NAMALWA (cell line): ENCODE measurements at regions not wholly inside any gene's neighbourhood (a gene's known extent, or its start where the extent isn't known, plus 50 kb on each side); places are given as distances from the start of the nearest gene placed in this dataset.

ENCODE experiments used
- DNase-seq: peaks from one replicate; pipeline ENCODE4 v3.0.0-alpha.2; 2015; ENCODE audit warnings: low spot score

DNA sequence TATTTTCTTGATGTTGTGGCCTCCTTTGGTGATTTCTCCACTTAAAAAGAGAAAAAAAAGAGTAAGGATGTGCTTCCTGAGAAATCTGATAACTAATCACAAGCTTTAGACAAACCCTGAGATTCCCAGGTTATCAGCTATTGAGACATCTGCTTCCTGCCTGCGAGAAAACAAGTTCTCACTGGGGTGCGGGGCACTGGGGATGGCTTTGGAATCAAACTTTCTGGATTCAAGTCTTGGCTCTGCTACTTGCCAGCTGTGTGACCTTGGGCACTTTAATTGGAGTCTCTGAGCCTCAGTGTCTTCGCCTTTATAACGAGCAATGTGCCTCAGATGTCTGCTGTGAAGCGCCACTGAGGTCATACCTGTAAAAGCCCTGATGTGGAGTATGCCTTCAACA is 152.5 kb upstream of the NAV2 start:
- DNase-seq = no peak

DNA sequence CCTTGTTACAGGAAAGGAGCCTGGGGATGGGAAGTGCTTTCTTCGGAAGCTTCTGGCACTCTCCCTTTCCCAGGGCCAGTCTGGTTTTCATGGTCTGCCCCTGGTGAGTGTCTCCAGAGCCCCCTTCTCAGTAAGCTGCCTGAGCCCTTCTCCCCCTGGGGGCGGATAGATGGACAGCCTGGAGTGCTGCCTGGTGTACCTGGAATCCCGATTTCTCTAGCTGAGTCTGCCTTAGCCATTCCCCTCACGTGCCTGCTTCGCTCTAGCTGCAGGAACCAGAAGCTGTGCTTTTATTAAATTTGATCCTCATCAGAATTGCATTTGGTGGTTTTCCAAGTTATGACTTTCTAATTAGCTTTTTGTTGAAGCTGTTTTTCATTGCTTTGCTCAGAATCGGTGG is 152.9 kb upstream of the NAV2 start:
- DNase-seq = no peak

DNA sequence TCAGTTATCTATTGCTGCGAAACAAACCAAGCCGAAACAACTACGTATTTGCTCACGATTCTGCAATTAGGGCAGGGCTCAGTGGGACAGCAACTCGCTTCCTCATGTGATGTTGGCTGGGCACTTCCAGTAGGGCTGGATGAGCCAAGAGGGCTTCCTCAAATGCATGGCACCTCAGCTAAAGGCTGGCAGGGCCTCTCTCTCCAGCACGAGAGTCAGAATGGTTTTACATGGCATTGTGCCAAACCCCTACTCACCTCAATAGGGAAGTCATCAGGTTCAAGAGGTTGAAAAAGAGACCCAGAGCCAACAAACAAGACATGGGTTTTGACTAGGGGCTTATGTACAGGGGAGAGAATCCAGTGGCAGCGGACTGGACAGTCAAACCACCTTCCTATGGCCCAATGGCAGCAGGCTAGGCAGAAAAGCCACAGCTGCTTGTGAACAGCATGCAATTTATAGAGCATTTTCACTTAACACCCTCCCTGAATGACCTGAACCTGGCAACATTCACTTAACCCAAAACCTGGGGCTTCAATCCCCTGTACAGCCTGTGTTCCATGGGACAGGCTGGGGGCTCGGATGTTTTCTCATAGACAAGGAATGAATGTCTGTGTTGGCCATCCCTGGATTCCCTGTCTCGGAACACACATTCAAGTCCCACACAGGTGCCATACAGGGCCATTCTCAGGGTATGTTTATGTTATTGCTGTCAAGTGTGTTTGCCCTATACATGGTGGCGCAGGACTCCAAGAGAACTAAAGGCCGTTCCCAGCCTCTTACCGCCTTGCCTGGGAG is 154.2 kb upstream of the NAV2 start:
- no peak for DNase-seq

DNA sequence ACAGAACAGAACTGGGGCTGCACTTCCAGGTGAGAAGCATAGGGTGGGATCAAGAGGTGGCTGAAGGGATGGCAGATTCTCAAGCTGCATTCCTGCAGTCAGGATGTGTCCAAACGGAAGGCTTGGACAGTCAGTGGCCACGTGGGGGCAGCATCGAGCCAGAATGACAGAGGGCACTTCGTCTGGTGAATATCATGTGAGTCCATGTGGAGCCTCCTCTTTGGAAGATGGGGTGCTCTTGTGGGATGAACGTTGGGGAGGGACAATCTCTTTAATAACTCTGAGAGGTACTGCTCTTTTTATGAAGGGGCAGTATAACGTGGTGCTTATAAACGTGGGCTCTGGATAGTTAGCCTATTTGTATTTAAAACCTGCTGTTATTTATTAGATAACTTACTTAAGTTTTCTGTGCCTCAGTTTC is 154.9 kb upstream of the NAV2 start:
- DNase-seq = peak; percentile 78

DNA sequence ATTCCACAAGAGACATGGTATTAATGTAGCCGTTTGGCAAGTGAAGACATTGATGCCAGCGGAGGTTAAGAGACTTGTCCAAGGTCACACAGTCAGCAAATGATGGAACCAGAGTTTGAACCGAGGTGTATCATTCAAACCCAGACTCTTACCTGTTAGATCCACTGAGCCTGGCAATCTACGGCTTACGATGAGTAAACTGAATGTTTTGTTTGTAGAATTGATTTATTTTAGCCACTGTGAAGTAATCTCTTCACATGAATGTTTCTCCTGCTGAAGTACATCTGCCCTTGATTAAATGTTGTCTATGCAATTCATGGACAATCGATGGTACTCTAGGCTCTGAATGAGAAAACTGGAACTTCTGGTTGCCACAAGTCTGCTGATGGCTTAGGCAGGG is 155.5 kb upstream of the NAV2 start:
- no peak for DNase-seq

DNA sequence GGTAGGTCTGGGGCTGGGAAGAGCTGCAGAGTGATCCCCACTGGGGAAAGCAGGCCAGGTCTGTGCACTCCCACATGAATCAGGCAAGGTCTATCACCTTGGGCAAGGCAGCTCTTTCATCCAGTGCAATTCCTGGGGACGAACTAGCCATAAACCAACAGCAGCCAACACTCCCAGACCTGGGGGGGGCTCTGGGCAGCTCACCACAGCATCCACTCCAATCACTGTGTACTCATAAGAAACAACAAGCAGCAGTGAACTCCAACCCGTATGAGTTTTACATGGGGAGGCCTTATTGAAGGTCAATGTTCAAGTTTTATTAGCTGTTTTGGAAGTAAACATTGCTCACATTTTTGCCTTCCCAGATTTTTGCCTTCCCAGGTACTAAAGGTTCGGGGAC is 157.4 kb upstream of the NAV2 start:
- no peak for DNase-seq

DNA sequence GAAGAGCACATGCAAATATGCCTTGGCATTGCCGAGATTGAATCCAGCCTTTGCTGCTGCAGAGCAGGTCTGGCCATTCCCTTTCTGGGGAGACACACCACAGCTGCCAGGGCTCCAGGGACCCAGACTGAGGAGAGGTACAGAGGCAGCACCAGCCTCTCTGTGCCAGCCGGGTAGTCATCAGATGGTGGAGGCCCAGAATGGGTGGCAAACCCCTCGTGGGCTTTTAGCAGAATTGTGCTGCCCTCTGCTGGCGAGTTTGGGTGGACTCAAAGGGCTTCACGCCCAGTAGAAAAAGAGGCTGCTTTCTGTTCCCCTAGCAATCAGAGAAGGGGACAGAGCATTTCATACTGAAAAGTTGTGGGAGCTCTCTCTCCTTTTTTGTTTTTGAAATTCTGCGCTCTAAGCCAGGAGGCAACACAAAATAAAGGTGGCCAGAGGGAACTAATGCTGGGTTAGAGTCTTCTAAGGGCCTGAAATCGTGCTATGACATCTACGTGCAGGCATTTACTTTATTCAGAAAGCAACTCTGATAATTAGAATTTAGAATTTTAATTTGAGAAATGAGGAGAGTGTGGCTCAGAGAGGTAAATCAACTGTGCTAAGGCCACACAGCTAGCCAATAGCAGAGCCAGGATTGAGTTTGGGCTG is 158.8 kb upstream of the NAV2 start:
- peak; percentile 89 for DNase-seq

DNA sequence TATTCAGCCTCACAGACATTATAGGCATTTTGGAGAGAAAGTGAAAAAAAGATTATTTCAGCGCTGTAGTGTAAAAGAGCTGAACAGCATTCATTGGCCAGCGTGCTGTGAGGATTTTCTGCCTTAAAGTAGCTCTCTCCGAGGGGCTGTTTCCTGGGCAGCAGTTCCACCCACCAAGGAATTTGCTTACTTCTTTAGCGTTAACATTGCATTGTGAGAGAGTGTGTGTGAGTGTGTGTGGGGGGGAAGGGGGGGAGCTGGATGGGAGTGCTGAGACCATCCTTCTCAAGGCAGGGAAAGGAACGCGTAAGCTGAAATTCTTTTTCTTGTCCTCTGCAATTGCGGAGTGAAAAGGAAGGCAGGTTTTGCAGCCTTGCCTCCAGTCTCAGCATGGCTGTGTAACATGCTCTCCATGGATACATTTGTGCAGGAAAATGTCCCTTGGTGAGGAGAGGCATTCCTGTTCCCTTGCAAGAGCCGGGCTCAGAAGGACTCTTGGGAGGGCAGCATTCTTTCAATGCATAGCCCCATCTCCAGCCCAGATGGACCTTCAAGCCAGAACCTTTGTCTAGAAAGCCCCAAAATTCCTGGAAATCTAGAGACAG is 159.9 kb upstream of the NAV2 start:
- DNase-seq = no peak

DNA sequence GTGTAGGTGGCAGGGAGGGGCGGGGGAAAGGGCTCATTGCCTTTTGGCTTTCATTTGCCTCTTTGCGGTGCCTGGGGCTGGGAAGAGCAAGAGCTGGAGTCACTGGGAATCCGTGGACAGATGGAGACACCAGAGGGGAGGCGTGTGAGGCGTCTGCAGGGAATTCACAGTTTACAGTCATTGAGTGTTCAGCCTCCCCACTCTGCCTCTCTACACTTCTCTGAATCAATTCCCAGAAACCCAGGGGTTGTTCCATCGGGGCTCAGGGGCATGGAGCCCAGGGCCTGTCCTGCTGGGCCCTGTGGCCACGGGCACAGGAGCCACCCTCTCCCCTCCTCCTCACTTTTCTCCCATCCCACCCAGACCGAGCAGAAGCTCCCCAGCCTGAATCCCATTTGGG is 160.5 kb upstream of the NAV2 start:
- DNase-seq = no peak

DNA sequence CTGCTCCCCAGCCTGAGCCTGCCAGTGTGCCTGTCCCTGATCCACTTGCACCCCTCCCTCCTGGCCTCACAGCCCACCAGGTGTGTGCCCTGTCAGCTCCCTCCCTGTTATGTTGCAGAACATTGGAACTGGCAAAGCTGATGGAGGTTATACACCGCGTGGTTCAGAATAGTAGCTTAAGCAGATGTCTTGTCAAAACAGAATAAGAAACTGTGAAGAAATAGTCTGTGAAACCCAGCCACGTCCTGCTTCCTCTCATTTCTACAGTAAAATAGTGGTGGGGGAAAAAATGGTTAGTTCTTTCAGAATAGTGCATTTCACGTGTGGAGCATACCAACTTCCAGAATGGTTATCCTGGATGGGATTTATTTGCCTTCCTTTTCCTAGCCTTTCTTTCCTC is 161.2 kb upstream of the NAV2 start:
- no peak for DNase-seq

DNA sequence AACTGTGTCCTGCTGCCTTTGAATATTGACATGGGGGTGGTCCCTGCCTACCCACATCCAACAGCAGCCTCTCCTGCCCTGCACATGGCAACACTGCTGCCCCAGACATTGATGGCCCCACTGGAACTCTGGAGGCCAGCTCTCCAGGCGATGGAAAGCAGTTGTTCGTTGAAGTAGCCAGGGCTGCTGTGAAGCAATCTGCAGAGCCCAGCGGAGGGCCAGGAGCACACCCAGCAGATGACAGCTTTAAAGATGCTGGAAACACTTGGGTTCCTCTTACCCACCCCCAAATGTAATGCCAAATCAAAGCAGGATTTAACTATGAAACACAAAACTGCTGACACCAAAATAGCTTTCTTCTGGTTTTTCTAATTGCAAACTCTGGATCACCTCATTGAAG is 165.6 kb upstream of the NAV2 start:
- DNase-seq = no peak

DNA sequence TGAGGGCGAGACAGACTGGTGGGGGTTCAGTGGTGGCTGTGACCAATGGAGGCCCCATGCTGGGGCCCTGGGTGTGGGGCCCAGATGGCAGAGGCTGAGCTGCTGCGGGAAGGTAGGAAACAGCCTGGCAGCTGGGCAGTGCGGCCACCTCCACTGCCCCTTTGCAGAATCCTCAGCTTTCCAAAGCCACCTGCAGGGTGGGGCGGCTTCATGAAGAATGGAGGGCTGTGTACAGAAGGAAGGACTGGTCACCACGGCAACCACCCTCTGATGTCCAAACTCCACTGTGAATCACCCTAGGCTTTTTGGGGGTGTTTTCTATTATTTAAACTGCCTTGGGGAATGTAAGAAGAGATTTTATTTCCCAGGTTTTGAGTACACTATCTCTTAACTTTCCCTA is 166.3 kb upstream of the NAV2 start:
- no peak for DNase-seq

DNA sequence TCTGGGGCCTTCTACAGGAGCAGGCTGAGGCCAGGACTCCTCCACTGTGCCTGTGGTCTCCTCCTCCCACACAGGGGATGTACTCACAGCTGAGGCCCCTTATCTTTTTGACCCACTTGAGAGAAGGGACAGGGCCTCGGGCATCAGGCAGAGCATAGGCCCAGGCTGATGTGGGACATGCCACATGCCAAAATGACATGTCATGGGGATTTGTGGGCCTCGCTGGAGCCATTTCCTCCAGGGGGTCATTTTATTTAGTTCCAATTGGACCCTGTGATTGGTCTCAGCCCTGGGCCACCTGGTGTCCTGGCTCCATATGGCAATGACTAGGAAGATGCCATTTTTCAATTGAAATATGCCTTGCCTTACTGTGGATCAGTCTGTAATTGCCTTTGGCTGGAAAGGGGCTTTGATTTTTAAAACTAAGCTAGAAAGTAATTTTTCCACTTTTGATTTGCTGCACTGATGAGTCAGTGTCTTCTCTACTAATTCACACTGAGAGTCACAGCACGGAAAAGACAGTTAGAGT is 171.1 kb upstream of the NAV2 start:
- DNase-seq = no peak

DNA sequence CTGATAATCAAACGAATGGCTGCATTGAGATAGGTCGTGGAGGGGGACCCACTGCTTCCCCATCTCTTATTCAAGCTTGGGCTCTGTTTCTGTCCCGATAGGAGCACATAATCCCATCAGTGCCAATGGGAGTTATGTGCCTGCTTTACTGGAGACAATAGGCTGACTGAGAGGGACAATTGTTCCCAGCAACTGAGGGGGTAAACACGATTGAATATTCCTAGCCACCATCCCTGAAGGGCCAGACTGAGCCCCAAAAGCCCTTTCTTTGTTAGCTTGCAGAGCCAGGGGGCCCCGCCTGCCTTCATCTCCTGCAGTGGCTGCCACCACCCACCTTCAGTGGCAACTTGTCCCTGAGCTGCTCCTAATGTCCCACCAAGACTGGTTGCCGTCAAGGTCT is 172.8 kb upstream of the NAV2 start:
- DNase-seq = no peak

DNA sequence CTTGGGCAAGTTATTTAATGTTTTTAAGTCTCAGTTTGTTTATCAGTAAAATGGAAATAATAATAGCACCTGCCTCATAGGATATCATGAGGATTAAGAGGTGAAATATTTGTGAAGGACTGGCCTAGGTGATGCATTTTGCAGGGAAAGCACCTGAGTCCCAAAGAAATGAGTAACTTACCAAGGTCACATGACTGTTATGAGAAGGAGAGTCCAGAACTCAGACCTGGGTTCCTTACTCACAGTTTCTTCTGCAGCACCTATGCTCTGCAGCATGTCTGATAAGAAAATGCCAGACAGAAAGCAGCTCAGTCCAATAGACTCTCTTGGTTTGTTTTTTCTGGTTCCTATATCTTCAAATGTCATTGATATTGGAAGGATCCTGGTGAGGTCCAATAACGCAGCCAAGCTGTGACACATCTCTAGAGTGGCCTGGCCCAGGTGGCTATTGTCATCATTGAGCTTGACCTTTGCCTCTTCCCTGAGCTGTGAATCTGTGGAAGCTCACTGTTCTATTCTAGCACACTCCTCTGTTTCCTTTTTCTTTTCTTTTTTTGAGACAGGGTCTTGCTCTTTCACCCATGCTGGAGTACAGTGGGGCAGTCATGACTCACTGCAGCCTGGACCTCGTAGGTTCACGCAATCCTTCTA is 174.7 kb upstream of the NAV2 start:
- no peak for DNase-seq

DNA sequence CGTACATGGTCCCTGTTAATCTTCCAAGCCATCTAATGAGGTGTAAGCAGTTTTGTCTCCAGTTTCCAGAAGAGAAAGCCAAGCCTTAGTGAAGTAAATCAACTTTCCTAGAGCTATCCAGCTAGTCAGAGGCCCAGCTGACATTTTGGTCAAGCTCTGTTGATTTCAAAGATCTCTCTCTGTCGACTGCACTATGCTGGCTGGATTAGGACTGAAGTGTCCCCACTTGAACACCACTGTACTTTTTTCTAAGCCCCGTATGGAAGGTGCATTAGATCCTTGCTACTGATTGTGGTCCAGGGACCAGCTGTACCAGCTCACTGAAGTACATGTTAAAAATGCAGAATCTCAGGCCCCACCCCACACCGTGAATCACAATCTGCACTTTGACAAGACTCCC is 176.5 kb upstream of the NAV2 start:
- no peak for DNase-seq

DNA sequence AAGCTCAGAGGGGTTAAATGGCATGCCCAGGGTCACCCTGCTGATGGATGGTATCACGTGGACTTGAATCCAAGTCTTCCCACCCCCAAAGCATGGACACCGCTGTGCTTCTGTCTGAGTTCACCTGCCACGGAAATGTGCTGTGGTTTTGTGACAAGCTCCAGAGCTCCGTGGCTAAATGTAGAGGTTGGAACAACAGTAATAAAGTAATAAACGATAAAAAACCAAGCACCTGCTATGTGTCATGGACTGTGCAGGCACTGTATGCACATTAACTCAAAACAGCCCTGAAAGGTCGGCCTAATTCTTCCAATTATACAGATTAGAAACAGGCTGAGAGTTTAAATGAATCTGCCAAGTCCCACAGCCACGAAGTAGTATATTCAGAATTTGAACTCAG is 182.1 kb upstream of the NAV2 start:
- DNase-seq = no peak

DNA sequence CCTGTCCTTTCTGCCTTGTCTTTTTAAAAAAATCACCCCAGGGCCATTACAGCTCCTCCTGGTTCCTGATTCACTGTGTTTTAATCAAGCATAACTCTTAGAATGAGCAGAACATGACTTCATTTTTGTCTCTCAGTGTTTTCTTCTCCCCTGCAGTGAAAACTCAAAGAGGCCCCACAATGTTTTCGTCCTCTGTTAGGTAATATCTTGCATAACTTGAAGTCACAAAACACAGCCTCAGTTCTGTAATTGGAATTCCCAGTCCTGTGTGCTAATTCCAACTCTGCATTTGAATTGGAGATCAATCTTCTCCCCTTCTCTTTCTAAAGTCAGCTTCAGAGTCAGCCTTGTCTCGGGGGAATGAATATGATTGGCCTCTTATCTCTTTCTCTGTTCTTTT is 186.5 kb upstream of the NAV2 start:
- DNase-seq = no peak

DNA sequence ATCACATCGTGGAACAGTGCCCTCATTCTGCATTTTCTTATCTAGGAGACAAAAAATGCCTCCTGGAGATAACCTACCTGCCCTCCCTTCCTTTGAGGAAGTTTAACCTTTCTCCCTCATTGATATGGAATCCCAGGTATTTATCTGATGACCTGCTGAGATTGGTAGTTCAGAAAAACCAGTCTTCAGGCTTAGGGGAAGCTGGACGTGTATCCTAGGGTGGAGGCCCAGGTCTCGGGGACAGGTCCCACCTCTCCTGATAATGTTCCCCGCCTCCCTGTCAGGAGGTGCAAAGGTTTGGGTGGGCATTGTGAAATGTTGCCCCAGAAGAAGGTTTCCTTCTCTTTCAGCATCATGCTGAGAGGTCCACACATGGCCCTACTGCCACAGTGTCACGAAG is 186.9 kb upstream of the NAV2 start:
- no peak for DNase-seq

DNA sequence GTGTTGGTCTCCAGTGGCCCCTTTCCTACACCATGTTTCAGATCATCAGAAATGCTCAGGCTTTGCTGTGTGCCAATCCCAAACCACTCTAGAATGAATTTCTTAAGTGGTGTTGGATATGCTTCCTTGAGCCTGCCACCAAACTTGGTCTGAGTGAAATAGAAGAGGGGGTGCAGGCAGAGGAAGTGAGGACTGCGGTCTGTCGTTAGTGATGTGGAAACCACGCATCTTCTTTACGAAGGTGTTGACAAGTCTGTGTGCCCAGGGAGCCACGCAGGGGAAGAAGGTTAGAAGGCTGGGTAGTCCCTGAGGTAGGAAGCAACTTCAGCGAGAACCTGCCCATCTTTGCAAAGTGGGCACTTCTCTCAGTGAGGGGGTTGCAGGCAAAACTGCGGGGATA is 187.4 kb upstream of the NAV2 start:
- no peak for DNase-seq

DNA sequence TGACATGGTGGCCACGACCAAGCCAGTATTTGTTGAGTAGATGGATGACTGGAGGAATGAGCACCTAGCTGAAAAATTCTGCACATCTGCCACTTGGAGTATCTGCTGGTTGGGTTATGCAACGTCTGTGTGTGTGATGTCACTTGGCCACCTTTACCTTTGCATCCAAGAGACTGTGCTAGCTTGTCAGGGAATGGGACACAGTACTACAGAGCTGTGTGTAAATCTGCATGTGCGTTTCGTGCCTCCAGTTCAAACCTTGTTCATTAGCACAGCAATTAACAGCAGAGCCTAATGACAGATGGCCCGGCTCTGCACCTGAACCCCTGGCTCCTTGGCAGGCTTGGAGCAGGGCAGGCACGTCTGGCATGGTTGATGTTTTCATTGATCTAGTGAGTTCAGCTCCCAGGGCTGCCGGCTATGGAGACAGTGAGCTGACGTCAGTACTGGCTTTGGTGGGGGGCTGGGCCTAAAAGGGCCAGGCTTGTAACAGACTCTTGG is 188.4 kb upstream of the NAV2 start:
- no peak for DNase-seq

DNA sequence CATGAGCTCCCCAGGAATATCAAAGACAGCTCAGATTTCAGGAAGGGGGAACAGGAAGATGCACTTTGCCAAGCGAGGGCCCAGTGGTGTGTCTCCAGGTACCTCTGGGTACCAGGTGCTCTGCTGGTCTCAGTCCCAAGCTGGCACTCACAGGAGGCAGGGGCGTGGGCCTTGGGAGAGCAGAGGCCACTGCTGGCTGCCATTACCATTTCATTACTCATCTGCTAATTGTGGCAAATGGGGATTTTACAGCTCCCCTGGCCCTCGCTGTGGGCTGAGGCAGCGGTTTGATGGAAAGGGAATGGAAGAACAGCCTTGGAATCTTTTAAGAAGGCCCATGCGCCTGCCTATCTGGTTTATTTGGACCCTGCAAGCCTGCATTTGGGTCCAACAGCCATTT is 192.0 kb upstream of the NAV2 start:
- DNase-seq = no peak
